HepG2 (cell line): ENCODE measurements at regions not wholly inside any gene's neighbourhood (a gene's known extent, or its start where the extent isn't known, plus 50 kb on each side); places are given as distances from the start of the nearest gene placed in this dataset.

Source experiments
- ATAC-seq: fragments of 200-7000 bp; cut with Tn5 transposase; 3 replicates; pipeline ENCODE4 v1.9.1; 2020; ENCODE audit warnings: mild to moderate bottlenecking, moderate library complexity
- BruUV-seq: library from RNA; stranded (reverse); fragments of 400-500 nt; replicated peaks from 2 replicates; lab custom pipeline; 2021; lab: Mats Ljungman, UMichigan
- CTCF ChIA-PET: fragments of 300-600 bp; formaldehyde crosslinking; extraction: SDS; loops from one replicate; lab custom pipeline; 2021; ENCODE audit warnings: low total read pairs, inconsistent platforms, low intra/inter-chr PET ratio; lab: Yijun Ruan, JAX
- POLR2A ChIA-PET: fragments of 350-600 bp; sonication (Branson Sonifier 250); formaldehyde crosslinking; loops from one replicate; lab custom pipeline; 2020; ENCODE audit warnings: antibody characterized with exemption, inconsistent platforms; lab: Yijun Ruan, JAX
- DNase-seq: peaks from one replicate; pipeline ENCODE4 v3.0.0-alpha.2; 2015; ENCODE audit warnings: low spot score
- FAIRE-seq: peaks from 3 replicates; lab custom pipeline; 2011; peaks lifted over from hg19 to GRCh38; lab: Jason Lieb, UNC
- H2AFZ ChIP-seq: one replicate; pipeline ENCODE4 v1.6.1; 2011; ENCODE audit warnings: low read length, inconsistent platforms
- H3K27ac ChIP-seq: fragments of 300-600 bp; 3 replicates; pipeline ENCODE4 v1.8.0; 2011; ENCODE audit warnings: mixed run types, mild to moderate bottlenecking, mixed read lengths, low read length, inconsistent platforms; ENCODE audit not compliant: insufficient read depth; ENCODE audit errors: extremely low read length
- H3K27me3 ChIP-seq, 2 experiments: fragments of 200-600 bp in 1 of 2; 2 replicates in 1 of 2; 3 replicates in 1 of 2; pipeline versions ENCODE4 v1.6.0 to v1.8.0; 2011; ENCODE audit warnings: low read length in 2 of 2, mild to moderate bottlenecking in 2 of 2, moderate library complexity in 2 of 2, inconsistent platforms in 1 of 2; ENCODE audit not compliant: insufficient read depth in 2 of 2, control insufficient read depth in 1 of 2
- H3K36me3 ChIP-seq, 2 experiments: fragments of 200-600 bp in 1 of 2; replicated peaks in 1 of 2; 2 replicates in 1 of 2; 3 replicates in 1 of 2; pipeline versions ENCODE4 v1.5.1 to v1.8.0; 2011; ENCODE audit warnings: low read length in 2 of 2, inconsistent platforms in 1 of 2; ENCODE audit not compliant: insufficient read depth in 2 of 2, control insufficient read depth in 1 of 2
- H3K4me1 ChIP-seq: 2 replicates; pipeline ENCODE4 v1.5.1; 2012; ENCODE audit warnings: low read length, inconsistent platforms; ENCODE audit not compliant: insufficient read depth
- H3K4me2 ChIP-seq: 2 replicates; pipeline ENCODE4 v1.6.0; 2011; ENCODE audit warnings: low read depth, low read length, inconsistent platforms
- H3K4me3 ChIP-seq, 3 experiments: fragments of 200-600 bp in 1 of 3; sonication (generic), shearing (Covaris generic) in 1 of 3; replicated peaks in 1 of 3; 2 replicates each; pipeline ENCODE4 v1.5.1; 2011 to 2016; ENCODE audit warnings: low read length in 3 of 3, inconsistent platforms in 2 of 3, low read depth in 2 of 3, mild to moderate bottlenecking in 2 of 3, control low read depth in 1 of 3, mixed read lengths in 1 of 3; ENCODE audit not compliant: insufficient read depth in 1 of 3
- H3K79me2 ChIP-seq: one replicate; pipeline ENCODE4 v1.6.1; 2011; ENCODE audit warnings: low read length, inconsistent platforms; ENCODE audit not compliant: insufficient read depth
- H3K9ac ChIP-seq: 2 replicates; pipeline ENCODE4 v1.6.0; 2011; ENCODE audit warnings: mild to moderate bottlenecking, low read depth, low read length, inconsistent platforms; ENCODE audit not compliant: insufficient read depth
- H3K9me3 ChIP-seq: 2 replicates; pipeline ENCODE4 v1.5.1; 2012; ENCODE audit warnings: mild to moderate bottlenecking, low read length
- H4K20me1 ChIP-seq: 2 replicates; pipeline ENCODE4 v1.6.0; 2011; ENCODE audit warnings: inconsistent platforms, mild to moderate bottlenecking, low read length, moderate library complexity; ENCODE audit not compliant: insufficient read depth
- CEBPB ChIP-seq: IDR thresholded peaks from 2 replicates; pipeline ENCODE4 v1.6.1; 2011; ENCODE audit warnings: low read depth, low read length, improper control_type of control experiment, borderline replicate concordance
- ELF3 ChIP-seq: IDR thresholded peaks from 2 replicates; pipeline ENCODE4 v1.6.1; 2016; ENCODE audit warnings: missing genetic modification reagents, missing compliant biosample characterization
- ETS1 ChIP-seq: sonication (generic); formaldehyde crosslinking; IDR thresholded peaks from 2 replicates; pipeline ENCODE4 v1.4.0; 2020; ENCODE audit warnings: missing genetic modification reagents
- NFRKB ChIP-seq: fragments of 450-650 bp; IDR thresholded peaks from 2 replicates; pipeline ENCODE4 v1.6.1; 2017
- UBTF ChIP-seq: sonication (generic); formaldehyde crosslinking; IDR thresholded peaks from 2 replicates; pipeline ENCODE4 v1.4.0; 2020; ENCODE audit warnings: mild to moderate bottlenecking, missing genetic modification reagents
- ZNF318 ChIP-seq: sonication (generic); formaldehyde crosslinking; IDR thresholded peaks from 2 replicates; pipeline ENCODE4 v1.4.0; 2020; ENCODE audit warnings: mild to moderate bottlenecking, missing genetic modification reagents
- ZNF737 ChIP-seq: sonication (generic); formaldehyde crosslinking; IDR thresholded peaks from 2 replicates; pipeline ENCODE4 v1.5.0; 2020; ENCODE audit warnings: missing genetic modification reagents, mild to moderate bottlenecking, borderline replicate concordance
- WGBS: methylation state at CpG from one replicate; pipeline ENCODE4 v1.1.6; 2017; ENCODE audit warnings: low lambda C conversion rate; 5-methylcytosine and 5-hydroxymethylcytosine counted together
- in situ Hi-C: cut with HindIII; loops from 2 replicates; pipeline ENCODE4 v1.10.0; 2017; ENCODE audit warnings: low pct_unique_long_range_greater_than_20kb; ENCODE audit not compliant: extremely low pct_ligation_motif_present
- intact Hi-C: fragments of 100-400 bp; cut with micrococcal nuclease; formaldehyde crosslinking; loops from one replicate; pipeline ENCODE4 v1.10.0; 2022; ENCODE audit not compliant: unreplicated experiment

- H4K20me1 ChIP-seq, result no peaks in the 10 kb centered on the region
- H3K27me3 ChIP-seq, result no peaks in the 10 kb centered on the region
- no peak for ATAC-seq
- H3K9ac ChIP-seq, result no peak overlapping the region
- in situ Hi-C loops (no loop called here), intact Hi-C loops (no loop called here)
- H3K9me3 ChIP-seq, result peaks cover 63% of the 10 kb centered on the region
- no peaks in the 10 kb centered on the region for H3K79me2 ChIP-seq
- H3K4me1 ChIP-seq, result no peaks in the 10 kb centered on the region
- no peak overlapping the region for H2AFZ ChIP-seq
- no TSS peak for BruUV-seq
- 83% methylated on average over 1 of the region's 1 CpG for WGBS
- no peak for FAIRE-seq
- H3K36me3 ChIP-seq, result no peaks in the 10 kb centered on the region
- POLR2A ChIA-PET, result no interaction called here
- no peak overlapping the region for H3K4me2 ChIP-seq
- no peak for DNase-seq
- TF ChIP-seq ETS1 (CRISPR knock-in tag) (no peak), CEBPB (peak; percentile 54)
- no peak overlapping the region for H3K4me3 ChIP-seq
- CTCF ChIA-PET, result no interaction called here
- H3K27ac ChIP-seq, result no peak overlapping the region
These were observed 1311.1 kb upstream of the NRXN1 start for GRCh38 chr2:52343010-52343409.

- Histone ChIP-seq H3K4me1 (no peaks in the 10 kb centered on the region), H3K4me3 (no peak overlapping the region), H3K27ac (no peak overlapping the region), H3K27me3 (no peaks in the 10 kb centered on the region), H3K4me2 (no peak overlapping the region), H3K36me3 (no peaks in the 10 kb centered on the region), H3K9me3 (peaks cover 63% of the 10 kb centered on the region), H3K79me2 (no peaks in the 10 kb centered on the region), H3K9ac (no peak overlapping the region), H4K20me1 (no peaks in the 10 kb centered on the region), H2AFZ (no peak overlapping the region)
- no peak for FAIRE-seq
- CTCF ChIA-PET, result no interaction called here
- intact Hi-C loops, result no loop called here
- no peak for ATAC-seq
- in situ Hi-C loops, result no loop called here
- POLR2A ChIA-PET, result no interaction called here
- 68% methylated on average over 4 of the region's 4 CpGs for WGBS
- no TSS peak for BruUV-seq
- DNase-seq, result no peak
- TF ChIP-seq ZNF318 (CRISPR knock-in tag) (no peak), ZNF737 (CRISPR knock-in tag) (no peak), UBTF (CRISPR knock-in tag) (no peak), ELF3 (CRISPR knock-in tag) (no peak), NFRKB (no peak)
These were observed 1310.5 kb upstream of the NRXN1 start for GRCh38 chr2:52342458-52342857.
